DMS53 treated with DMSO at 0.1 percent for 48 hours (cell line): ENCODE measurements at regions not wholly inside any gene's neighbourhood (a gene's known extent, or its start where the extent isn't known, plus 50 kb on each side); places are given as distances from the start of the nearest gene placed in this dataset.
A peak's percentile ranks its signal among the peaks of the same experiment; 100 is the strongest.

Source experiments
- DNase-seq: peaks from one replicate; lab custom pipeline; 2025; ENCODE audit not compliant: unreplicated experiment; lab: John Stamatoyannopoulos, UW

DNA sequence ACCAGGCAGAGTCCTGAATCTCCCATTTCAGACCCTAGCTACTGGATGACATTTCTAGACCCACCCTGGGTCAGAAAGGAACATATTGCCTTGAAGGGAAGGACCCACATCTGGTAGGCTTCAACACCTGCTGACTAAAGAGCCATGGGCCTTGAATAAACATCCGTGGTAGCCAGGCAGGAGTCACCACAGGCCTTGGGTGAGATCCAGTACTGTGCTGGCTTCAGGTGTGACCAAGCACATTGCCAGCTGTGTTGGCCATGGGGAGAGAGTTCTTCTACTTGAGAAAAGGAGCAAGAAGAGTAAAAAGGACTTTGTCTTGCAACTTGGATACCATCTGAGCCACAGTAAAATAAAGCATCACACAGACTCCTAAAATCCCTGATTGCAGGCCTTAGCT is 332.6 kb downstream of the SLC16A7 start:
- DNase-seq: peak; percentile 60

- no peak for DNase-seq
These were observed 333.3 kb downstream of the SLC16A7 start for GRCh38 chr12:59929110-59929509.

DNA sequence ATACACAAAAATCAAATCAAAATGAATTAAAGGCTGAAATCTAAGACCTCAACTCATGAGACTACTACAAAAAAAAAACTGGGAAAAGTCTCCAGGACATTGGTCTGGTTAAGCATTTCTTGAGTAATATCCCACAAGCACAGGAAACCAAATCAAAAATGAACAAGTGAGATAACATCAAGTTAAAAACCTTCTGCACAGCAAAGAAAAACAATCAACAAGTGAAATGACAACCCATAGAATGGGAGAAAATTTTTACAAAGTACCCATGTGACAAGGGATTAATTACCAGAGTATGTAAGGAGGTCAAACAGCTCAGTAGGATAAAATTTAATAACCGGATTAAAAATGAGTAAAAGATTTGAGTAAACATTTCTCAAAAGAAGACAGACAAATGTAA is 338.7 kb downstream of the SLC16A7 start:
- no peak for DNase-seq

DNA sequence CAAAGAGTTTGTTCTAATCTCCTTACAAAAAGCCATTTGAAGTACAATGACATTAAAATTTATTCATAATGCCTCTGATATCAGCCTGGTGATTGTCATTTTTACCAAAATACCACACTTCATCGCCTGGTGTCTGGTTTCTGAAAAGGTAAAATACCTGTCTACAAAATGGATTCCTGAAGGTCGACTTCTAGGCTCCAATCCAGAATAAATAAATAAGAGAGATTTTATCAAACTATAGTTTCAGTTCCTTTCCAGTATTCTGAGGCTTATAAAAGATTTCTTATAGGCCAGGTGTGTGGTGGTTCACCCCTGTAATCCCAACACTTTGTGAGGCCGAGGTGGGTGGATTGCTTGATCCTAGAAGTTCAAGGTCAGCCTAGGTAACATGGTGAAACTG is 340.7 kb downstream of the SLC16A7 start:
- DNase-seq: peak; percentile 52

DNA sequence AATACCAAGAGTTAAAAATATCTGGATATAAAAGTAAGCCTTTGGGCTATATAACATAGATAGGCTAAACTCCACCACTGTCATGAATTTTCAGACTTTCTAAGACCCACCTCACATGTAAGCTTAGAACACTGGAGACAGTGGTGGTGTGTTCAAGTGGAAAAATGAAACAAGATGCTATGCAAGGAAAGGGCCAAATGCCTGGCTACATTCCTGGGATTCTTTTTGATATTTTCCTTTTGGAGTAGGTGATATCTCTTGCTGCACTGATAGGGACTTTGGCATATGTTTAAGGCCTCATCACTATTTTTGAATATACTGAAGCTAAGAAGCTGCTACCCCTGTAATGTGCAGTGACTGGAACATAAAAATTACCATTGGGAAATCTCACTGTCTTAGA is 341.3 kb downstream of the SLC16A7 start:
- no peak for DNase-seq

DNA sequence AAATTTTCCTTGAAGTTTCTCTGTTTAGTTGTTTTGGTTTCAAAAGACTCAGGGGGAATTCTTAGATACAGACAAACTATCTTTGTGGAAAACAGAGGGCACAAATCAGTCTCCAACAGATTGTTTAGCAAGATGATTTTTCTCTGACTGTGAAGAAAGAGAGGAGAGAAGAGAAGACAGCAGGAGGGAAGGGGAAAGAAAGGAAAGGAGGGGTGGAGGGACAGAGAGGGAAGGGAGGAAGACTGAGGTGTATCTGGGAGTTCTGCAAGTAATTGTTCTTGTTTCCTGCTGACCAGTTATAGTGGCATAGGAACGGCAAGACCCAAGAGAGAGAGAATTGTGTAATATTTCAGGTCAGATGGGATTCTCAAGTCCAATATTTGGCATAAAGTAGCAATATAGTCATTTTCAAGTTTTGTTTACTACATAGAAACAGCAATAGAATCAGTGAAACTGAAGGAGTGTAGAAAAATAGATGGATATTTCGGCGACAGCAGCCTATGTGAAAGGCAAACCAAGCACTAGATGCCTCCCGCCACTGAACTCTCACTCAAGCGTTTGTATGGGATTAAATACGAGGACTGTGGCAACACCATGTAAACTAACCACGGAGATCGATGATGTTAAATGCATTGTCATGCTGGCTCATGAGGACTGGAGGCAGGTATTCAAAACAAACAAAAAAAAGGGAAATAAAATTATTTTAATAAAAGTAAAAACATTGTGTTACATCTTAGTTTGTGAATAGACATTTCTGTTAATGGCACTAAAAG is 342.5 kb downstream of the SLC16A7 start:
- peak; percentile 75 for DNase-seq

- DNase-seq: no peak
These were observed 345.0 kb downstream of the SLC16A7 start for GRCh38 chr12:59940631-59941342.

- no peak for DNase-seq
These were observed 345.6 kb downstream of the SLC16A7 start for GRCh38 chr12:59941461-59941860.

DNA sequence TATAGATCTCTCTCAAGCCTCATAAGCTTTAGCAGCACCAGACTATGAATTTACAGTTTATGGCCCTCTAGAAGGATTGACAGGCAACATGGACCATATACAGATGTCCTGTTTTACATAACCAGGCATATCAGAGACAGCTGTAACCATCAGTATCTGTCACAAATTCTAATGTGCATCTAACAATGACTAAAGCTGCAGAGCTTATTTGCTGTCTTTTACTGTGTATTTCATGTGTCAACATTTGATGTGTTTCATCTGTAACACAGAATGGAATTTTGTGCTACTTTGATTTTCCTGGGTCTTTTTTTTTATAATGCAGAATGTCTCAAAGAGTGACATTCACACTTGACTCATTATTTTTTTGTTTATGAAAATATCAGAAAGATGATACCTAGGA is 348.3 kb downstream of the SLC16A7 start:
- no peak for DNase-seq

DNA sequence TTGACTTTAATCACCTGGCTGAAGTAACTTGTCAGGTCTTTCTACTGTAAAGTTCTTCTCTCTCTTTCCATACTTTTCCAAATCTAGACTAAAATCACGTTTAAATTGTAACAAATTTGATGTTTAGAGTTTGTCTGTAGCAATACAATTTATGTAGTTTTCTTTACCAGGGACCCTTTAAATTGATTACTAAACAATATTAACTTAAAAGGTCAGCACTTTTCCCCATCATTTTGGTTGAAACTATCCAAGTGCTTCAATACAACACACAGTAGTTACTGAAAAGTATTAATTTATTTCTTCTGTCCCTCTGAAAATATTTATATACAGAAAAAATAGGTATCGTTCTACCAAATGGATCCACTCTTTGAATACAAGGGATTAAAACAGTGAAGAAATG is 350.8 kb downstream of the SLC16A7 start:
- DNase-seq: no peak

- no peak for DNase-seq
These were observed 367.7 kb downstream of the SLC16A7 start for GRCh38 chr12:59963546-59963945.

DNA sequence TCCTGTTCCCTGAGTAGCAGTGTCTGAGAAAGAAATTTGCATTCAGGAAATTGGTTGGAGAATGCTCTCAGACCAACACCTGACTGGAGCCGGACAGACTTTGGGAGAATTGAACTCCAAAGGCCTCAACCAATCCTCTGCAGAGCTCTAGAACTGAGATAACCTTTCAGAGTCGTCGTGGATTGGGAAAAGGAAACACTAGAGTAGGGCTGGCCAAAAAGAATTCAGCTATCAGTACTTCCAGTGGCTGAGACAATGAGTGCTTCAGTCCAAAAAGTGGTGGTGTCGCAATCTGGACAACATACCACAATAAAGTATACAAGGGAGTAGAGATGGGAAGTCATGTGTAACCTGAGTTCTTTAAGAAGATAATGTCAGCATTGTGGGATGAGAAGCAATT is 377.1 kb downstream of the SLC16A7 start:
- no peak for DNase-seq

GRCh38 chr12:59973515-59973914 is 377.7 kb downstream of the SLC16A7 start:
- no peak for DNase-seq

DNA sequence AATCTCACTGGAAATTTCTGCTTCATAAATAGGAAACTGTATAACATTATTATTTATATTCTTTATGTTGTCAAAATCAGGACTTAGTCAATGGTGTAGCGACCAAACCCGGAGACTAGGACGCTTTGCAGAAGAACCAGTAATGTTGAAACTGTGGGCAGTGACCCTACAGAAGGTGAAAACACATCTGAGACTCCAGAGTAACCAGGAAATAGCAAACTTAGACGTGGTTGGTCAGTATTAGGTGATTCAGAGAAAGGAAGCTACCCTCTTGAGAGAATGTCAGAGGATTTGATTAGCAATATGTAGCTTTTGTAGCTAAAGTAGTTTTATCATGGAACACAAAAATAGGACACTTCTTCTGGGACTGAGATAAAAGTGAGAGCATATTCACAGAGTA is 381.9 kb downstream of the SLC16A7 start:
- DNase-seq: peak; percentile 82

DNA sequence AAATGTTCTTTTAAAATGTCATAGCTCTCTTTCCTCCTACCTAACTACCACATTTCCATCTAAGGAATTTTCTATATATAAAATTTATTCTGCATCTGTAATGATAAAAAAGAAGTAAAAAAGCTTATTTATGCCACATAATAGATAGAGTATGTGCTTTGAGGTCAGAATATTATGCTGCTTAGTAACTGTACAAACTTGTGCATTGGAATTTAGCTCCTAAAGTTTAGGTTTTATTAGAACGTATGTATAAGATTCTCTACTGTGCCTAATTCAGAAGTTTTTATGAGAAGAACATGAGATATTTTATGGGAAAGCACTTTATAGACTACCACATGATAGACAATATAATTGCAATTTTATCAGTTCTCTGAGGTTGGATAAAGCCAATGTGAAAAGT is 384.6 kb downstream of the SLC16A7 start:
- no peak for DNase-seq

DNA sequence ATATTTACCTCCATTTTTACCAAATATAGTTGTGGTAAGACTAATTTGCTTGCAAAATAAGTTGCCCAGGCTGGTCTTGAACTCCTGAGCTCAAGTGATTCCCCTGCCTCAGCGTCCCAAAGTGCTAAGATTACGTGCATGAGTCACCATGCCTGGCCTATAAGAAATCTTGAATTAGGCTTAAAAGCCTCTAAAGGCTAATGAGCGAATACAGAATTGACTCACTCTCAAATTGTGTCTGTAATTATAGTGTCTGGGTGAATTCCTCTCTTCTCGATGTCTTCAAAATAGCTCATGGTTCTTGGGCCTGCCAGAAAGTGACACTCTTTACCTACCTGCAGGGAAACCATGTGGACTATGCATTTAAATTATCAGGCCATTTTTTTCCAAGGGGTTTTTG is 403.5 kb downstream of the SLC16A7 start:
- no peak for DNase-seq

DNA sequence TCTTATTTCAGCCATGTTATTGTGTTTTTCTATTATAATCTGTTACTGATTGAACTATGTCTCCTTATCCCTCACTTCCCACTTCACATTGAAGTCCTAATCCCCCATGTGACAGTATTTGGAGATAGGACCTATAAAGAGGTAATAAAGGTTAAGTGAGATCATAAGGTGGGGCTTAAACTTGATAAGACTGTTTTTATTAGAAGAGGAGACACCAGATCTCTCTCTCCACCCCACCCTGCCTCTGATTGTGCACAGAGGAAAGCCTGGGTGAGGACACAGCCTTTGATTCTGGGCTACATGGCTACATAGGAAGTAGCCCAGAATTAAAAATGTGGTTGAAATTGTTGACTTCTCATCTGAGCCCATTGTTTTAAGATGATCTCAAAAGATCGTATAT is 414.7 kb downstream of the SLC16A7 start:
- no peak for DNase-seq

DNA sequence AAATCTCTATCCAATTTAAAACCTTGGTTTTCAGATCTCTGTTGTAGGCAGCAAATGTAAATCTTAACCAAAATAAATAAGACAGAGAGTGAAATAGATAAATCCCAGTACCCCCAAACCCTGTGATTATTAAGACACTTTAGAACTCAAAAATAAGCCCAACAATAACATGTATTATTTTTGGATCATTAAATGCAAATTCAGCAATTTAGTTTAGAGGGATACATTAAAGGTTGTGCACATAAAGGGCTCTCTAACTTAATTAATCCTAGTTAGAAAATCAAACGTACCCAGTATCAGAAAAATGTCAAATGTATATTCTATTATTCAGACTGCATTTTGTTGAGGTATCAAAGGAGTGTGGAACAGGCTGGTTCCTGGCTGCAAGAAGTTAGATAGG is 416.8 kb downstream of the SLC16A7 start:
- DNase-seq: no peak

GRCh38 chr12:60014436-60014835 is 418.6 kb downstream of the SLC16A7 start:
- DNase-seq: no peak

DNA sequence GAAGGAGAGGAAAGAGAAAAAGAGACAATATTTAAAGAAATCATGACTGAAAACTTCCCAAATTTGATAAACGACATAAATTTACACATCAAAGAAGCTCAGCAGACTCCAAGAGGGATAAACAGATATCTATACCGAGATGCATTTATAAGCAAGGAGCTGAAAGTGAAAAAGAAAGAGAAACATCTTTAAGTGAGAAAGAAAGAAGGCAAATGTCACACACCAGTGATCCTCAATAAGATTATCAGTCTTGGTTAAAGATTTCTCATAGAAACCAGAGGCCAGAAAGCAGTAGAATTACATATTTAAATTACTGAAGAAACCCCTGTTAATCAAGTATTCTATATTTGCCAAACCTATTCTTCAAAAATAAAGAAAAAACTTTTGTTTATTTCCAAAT is 424.2 kb downstream of the SLC16A7 start:
- no peak for DNase-seq

DNA sequence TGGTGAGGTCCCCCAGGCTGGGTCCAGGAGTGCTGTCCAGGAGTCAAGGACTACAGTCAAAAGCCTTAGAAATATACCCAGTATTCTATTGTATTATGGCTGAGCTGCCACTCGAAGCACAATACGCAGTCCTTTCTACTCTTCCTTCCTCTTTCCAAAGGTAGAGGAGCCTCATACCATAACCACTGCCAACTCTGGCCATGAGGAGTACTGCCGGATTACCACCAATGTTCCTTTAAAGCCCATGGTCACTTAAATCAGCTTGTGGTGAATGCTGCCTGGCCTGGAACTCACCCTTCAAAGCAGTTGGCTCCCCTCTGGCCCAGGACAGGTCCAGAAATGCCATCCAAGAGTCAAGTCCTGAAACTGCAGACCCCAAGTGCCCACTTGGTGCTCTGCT is 425.4 kb downstream of the SLC16A7 start:
- no peak for DNase-seq

DNA sequence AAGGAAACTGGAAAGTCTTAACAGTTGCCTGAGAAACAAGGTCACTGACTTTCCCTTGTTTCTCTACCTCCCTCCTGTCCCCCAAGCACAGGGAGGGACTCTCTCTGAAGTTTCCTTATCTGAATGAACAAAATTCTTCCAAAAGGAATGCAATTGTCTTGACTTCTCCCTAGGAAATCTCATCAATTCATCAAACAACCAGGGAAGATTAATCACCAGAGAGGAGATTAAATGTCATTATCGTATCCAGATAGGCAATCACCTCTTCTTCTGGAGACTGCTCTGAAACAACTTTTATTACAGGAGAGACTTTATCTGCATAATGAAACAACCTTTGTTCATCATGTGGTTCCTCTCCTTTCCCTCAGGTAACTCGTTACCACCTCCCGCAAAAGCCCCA is 431.4 kb downstream of the SLC16A7 start:
- no peak for DNase-seq

DNA sequence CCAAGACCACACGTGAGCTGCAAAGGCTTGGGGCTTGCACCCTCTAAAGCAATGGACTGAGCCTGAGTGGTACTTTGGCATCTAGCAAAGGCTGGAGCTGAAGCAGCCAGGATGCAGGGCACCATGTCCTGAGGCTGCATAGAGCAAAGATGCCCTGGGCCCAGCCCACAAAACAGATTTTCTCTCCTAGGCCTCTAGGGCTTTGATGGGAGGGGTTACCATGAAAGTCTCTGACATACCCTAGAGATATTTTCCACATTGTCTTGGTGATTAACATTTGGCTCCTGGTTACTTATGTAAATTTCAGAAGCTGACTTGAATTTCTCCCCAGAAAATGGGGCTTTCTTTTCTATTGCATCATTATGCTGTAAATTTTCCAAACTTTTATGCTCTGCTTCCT is 438.3 kb downstream of the SLC16A7 start:
- no peak for DNase-seq
